Stimulated activated CD8-positive, alpha-beta memory T cell treated with anti-CD3 and anti-CD28 coated beads, Interleukin-2, amount 100 ng/mL, for 48 hours (primary cell): ENCODE measurements at regions not wholly inside any gene's neighbourhood (a gene's known extent, or its start where the extent isn't known, plus 50 kb on each side); places are given as distances from the start of the nearest gene placed in this dataset.

Experiments used
- DNase-seq, 2 donors: peaks; one replicate each; pipeline ENCODE4 v3.0.0-alpha.2; 2020; ENCODE audit warnings: low read depth in 2 of 2

DNA sequence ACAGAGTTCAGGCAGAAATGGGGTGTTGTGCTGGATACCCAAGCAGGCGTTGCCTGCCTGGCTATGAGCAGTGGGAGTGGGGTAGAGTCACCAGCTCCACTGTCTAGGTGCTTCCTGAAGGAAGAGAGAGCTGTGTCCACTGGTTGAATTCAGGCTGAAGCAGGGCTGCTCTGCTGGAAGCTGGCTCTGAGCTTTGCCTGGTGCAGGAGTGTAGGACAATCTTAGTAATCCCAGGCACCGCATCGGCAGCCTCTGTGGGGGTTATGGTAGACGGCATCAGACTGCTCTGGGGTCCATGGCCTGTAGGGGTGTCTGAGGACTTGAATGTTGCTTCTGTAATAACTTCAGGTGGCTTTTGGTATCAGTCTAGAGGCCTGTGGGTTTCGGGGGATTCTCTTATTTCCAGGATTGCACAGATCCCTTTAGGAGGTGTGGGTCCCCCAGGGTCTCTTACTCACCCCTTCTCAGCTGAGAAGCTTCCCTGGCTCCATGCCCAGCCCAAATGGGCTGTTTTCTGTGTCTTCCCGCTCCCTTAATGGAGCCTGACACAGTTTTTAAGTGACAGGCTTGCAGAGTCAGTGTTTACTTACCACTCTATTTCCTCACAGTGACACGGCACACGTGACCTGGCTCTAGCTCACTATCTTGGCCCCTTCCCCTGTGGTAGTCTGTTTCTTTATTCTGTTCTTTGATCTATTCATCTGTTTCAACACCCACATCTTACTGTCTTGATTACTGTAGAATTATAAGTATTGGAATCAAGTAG is 644.3 kb downstream of the CBLN2 start:
- DNase-seq, result no peak

DNA sequence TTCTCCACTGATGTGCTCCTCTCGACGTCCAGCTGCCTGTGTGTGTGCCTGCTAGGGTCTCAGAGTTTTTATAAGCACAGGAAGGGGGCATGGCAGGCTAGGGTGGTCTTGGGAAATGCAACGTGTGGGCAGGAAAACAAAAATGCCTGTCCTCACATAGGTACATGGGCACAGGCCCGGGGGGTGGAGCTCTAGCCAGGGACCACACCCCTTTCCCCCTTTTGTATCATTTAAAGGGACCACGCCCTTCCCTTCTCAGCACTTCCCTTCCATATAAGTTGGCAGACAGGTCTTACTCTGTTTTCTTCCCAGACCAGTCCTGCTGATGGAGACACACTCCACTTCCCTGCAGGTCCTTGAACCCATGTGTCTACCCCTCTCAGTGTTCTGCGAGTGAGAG is 645.0 kb downstream of the CBLN2 start:
- DNase-seq, result no peak

DNA sequence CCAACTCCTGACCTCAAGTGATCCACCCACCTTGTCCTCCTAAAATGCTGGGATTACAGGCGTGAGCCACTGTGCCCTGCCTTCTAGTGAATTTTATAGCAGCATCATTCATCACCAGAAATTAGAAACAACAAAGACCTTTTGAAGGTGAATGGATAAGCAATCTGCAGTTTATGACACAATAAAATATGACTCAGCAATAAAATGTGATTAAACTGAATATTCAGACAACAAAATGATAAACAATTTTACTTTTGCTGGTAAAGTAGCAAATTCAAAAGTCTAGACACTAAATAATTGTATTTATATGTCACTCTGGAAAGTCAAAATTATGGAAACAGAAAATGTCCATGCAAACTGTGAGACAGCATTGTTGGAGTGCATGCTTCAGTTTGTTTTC is 656.6 kb downstream of the CBLN2 start:
- DNase-seq, result no peak

DNA sequence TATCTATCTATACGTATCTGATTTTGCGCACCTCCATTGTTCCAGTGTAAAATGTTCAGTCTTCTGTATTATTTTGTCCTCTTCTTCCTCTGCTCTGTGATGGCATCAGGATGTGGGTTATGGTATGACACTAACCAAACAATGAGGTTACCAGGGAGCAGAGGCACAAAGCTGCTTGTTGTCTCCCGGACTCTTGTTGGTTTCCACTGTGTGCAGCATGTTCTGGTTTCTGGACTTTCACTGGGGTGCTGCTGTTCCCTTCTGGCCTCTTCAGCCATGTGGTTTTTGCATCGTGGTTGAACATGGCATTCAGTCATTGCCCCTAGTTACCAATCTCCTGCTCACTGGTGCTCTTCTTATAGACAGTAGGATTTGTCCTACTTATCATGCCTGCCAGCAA is 665.9 kb downstream of the CBLN2 start:
- no peak for DNase-seq

DNA sequence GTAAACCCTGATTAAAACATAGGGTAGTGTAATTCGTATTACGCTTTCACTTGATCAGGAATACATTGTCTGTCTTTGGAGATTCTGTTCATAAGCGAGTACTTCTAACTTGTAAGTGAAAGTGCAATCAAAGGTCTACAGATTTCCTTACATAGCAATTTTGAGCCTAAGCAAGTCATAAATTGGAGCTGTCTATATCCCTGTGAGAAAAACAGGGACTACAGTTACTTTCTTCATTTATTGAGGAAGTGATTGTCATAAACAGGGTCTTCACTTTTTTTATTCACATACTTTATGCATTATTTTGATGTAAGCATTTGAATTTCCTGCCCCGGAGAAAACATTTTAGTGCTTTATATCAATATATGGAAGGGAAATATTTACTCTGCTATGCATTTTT is 670.4 kb downstream of the CBLN2 start:
- DNase-seq, result no peak

DNA sequence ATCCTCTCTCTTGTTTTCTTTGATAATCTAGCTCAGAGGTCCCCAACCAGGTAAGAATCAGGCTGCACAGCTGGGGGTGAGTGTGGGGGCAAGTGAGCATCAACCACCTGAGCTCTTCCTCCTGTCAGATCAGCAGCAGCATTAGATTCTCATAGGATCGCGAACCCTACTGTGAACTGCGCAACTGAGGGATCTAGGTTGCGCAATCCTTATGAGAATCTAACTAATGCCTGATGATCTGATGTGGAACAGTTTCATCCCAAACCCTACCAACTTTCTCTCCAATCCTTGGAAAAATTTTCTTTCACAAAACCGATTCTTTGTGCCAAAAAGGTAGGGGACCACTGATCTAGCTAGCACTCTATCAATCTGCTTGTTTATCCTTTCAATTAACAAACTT is 678.3 kb downstream of the CBLN2 start:
- no peak for DNase-seq

DNA sequence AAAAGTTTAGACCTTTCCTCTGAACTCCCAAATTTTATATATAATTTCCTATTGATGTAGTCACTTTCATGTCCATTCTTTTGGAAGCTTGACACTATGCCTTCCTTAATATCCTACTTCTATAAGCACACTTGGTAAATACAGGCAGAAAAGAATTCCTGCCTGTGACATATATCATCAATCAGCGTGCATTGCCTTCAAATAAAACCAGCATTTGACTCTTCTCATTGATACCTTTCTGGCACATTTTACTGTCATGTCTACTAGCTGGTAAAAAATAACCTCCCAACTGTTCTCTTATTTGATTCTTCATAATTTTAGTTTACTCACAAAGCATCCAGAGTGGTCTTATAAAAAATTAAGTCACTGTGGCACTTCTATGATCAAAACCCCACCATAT is 693.5 kb downstream of the CBLN2 start:
- DNase-seq, result no peak

DNA sequence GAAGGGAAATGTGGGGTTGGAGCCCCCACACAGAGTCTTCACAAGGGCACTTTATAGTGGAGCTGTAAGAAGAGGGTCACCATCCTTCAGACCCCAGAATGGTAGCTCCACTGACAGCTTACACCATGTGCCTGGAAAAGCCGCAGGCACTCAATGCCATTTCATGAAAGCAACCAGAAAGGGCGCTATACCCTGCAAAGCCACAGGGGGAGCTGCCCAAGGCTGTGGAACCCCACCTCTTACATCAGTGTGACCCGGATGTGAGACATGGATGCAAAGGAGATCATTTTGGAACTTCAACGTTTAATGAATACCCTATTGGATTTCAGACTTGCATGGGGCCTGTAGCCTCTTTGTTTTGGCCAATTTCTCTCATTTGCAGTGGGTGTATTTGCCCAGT is 694.7 kb downstream of the CBLN2 start:
- DNase-seq, result no peak

DNA sequence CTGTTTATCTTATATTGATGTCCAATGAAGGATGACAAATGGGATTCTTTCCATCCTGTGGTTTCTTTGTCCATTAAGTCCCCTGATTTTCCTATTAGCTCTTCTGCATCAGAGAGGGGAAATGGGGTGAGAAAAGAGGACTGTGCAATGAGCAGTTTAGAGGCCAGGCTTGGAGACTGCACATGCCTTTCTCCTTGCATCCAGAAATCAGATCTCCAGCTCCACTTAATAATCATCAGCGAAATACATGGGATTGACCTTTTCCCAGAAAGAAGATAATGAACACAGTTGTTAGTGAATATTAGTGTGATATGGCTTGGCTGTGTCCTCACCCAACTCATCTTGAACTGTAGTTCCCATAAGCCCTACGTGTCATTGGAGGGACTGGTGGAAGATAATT is 697.4 kb downstream of the CBLN2 start:
- DNase-seq, result no peak

DNA sequence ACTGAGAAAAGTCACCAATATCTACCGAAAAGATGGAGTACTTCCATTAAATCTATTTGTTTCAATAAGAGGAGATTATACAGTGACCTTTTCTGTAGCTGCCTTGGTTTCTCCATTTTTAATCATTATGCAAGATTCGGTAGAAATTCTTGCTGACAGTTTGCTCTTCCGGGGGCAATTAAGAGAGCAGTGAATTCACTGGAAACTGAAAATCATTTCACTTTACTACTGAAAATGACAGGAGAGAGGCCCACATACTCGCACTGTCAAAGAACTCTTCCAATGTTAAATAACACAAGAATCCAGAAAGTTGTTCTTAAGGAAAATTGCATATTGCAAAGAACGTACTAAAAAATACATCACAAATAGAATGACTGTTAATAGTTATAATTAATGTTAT is 699.3 kb downstream of the CBLN2 start:
- DNase-seq, result no peak

DNA sequence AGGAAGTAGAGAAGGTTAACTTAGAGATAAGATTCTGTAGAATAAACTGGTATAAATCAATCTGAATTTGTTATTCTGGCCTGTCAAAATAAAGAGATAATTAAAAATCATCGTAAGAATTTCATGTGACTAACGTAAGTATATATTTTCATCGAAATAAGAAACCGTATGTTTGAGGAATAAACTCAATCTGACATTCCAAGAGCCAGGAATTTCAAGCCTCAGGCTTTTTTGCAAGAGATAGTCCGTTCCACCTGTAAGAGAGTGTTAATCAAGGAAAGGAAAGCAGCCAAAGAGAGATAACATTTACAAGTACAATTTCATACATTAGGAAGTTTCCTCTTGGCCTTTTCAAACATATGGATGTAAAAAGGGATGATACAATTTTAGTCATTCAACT is 701.5 kb downstream of the CBLN2 start:
- DNase-seq, result no peak

DNA sequence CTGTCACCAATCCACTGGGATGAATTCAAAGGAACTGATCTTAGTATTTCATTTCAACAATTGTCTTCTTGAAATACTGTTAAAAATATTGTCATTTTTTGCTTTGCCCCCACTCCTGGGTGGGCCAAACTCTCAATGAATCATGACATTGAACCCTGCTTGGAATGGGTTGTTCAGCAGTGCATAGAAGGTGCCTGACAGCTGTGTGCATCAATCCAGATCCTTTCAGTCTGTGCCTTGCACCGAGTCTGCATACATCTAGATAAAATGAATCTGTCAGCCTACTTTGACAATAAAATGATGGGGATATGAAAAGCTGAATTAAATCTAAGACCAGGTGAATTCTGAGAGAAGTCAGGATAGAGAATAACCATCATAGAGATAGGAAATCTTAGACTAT is 706.6 kb downstream of the CBLN2 start:
- DNase-seq, result no peak

DNA sequence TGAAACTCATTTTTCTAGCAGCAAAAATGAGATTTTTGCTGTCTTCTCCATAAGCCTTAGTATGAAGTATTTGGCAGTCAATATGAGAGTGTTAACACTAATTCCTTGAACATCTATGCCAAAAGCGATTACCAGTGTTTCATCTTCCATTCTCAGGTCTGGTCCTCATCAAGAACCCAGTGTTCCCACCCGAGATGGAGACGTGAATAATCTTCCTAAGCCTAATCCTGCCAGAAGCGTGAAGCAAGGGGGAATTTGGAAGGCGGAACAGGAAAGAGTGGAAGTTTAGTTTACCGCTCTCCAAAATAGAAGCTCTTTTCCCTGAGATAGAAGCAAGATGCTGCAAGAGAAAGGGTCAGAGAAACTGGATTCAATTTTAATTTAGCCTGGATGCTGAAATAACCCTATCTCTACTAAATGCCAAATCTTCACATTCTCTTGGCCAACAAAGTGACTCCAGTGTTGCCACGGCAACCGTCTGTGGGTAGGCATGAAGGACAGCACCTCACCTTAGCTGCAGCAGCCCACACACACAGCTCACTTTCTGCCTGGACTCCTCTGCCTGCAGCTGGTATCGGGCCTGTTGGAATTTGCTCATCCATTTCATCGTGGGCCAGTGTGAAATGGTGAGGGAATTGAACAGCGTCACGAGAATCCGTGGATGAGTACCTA is 711.1 kb downstream of the CBLN2 start:
- no peak for DNase-seq

DNA sequence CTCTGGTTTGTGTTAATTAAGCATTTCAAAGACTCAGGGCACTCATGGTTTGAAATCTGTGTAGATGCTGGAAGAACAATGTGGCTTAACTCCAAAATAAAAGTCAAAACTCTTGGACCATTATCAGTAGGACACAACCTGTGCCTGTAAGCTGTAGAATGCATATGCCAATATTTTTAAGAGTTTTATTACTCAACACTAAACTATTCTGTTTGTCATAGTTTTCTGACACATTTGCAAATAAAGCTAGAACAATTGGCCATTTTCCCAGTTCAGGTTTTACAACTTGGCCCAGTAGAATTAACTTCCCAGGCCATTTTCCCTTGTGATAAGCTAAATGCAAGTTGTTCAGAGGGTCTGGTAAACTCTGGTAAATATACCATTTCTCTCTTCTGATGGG is 713.1 kb downstream of the CBLN2 start:
- no peak for DNase-seq

DNA sequence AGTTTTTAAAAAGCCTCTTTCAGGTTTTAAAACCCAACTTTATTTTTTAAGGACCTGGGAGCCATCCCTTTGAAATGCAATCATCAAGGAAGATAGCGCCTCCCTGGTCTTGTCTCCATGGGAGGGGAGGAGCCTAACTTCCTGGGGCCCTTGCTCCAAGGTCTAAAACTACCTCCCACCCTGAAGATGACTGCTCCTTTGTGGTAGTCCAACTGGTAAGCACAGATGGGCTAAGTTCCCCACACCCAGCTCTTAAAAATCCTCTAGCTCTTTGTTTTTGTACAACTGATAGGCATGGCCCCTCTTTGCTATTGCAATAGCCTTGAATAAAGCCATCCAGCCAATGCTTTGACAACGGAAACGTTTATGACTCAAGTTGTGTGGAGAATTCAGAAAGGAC is 716.8 kb downstream of the CBLN2 start:
- no peak for DNase-seq

DNA sequence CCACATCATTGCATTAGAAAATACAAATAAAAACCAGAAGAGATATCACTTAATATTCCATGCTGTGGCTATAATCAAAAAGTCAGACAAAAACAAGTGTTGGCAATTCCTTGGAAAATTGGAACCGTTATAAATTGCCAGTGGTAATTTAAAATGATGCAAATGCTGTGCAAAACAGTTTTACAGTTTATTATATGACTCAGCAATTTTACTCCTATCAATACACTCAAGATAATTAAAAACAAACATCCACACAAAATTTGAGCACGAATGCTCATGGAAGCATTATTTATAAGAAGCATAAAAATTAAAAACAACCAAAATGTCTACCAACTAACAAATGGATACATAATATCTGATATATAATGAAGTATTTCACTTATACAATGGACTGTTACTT is 728.8 kb downstream of the CBLN2 start:
- no peak for DNase-seq

DNA sequence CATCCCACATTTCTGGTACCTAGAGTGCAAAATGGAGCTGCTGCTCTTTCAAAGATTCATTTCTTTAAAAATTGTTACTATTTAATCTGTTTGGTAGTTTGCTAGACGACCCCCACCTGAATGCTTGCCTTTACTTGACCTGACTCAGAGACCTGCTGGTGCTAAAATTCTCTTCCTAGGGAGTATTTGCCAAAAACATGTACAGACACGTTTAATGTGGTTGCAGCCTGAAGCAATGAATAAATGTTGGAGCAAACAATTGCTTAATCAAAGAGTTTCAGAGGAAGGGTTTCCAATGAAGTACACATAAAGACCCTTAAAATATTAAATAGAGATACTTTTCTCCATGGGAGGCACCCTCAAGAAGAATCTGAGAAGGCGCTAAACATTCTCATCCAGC is 734.4 kb downstream of the CBLN2 start:
- no peak for DNase-seq

DNA sequence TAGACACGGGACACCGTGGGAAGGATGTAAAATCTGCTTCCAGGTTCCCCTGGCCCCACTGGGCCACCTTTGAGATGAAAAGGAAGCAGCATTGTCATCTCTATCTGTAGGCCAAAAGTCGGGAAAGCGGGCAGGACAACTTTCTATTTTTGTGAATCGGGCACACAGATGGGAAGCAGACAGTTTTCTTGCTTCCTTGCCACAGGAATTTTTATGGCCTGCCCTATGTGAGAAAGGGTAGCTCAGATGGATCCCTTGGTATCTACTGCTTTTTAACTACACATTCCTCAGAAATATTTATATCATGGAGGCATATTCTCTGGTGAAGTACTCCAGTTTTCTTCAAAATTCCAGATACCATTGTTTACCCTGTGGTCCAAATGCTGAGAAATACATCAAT is 735.5 kb downstream of the CBLN2 start:
- DNase-seq, result no peak

DNA sequence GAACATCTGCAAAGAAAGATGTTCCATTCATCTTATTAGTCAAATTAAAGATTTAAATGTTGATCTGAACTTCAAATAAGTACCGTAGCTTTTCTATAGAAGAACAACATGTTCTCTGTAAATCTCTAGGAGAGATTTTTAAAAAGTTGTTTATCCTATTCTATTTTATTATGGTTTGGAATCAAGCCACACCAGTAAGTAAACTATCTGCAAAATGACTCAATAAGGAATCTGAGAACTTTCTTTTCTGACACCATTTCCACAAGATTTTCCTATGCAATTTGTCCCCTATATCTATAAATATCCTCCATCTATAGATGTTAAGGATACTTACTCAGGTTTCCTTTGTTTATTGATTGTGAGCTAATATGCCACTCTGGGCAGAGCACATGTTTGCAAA is 736.6 kb downstream of the CBLN2 start:
- DNase-seq, result no peak

DNA sequence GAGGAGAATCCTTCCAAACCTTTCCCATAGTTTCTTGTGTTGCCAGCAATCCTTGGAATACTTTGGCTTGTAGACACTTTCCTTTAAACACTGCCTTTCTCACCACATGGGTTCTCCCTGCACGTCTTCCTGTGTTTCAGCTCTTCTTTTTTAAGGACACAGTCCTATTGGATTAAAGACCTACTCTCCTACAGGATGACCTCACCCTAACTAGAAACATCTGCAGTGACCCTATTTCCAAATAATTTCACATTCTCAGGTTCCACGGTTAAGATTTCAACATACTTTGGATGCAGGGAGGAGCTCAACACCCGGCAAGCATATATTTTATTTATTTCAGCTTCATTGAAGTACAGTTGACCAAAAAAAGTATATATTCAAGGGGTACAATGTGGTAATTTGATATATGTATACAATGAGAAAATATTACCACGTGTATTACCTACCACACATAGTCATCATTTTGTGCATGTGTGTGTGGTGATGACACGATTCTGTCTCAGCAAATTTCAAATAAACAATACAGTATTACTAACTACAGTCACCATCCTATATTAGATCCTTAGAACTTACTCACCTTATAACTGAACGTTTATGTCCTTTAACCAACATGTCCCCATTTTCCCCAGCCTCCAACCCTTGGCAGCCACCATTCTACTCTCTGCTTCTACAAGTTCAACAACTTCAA is 745.0 kb downstream of the CBLN2 start:
- no peak for DNase-seq

DNA sequence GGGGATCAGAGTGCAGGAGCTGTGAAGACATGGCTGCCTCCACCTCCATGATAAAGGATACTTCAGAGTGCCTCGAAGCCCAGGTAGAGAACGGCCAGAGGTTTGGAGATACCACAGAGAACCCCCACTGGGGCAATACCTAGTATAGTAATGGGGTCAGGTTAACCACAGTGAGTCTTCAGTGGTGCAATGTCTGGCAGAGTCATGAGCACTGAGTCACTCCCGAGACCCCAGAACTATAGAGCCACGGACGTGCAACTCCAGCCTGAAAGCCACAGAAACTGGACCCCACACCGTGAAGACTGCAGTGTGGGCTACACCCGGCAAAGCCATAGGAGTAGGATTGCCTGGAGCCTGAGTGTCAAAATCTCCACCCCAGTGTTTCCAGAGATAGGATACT is 746.6 kb downstream of the CBLN2 start:
- no peak for DNase-seq

DNA sequence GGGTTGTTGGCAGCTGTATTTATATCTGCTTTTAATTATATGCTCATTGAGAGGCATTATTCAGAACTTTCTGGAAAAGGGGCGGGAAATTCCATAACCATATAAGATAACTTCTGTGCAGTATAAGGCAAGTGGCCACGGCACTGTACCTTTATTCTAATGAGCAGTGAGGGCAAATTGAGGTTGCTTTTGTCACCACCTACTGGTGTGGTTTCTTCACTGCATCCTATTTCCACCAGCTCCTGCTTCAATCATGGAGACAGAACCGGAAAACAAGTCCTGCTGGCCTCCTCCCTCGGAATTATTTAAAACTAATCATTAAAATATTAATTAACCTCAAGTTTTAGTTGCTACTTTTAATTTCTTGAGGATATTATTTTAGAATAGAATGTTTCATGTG is 759.4 kb downstream of the CBLN2 start:
- no peak for DNase-seq

DNA sequence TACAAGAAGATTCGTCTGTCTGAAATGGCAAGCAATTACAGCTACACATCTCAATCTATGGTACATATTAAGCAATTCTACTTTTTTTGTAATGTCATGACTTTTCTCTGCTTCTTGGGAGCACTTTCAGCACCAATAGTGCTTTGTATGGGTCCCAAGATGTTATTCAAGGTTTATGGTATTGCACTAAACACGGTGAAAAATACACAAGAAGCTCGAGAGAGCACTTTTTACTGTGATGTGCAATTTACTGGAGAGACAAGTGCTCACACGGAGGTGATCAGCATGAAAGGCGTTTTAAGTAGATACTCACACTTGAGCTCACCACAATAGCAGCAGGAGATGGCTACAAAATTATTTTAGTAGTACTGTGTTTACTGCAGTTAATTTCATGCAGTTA is 783.6 kb downstream of the CBLN2 start:
- DNase-seq, result no peak
